ENCODE measurements at regions not wholly inside any gene's neighbourhood (a gene's known extent, or its start where the extent isn't known, plus 50 kb on each side); places are given as distances from the start of the nearest gene placed in this dataset.
"Not testable (repeated sequence)": the region's sequence is repeated elsewhere in the genome, so short reads cannot be mapped to it uniquely, and the experiment has no call there.

GRCh38 chr13:65275838-65276630, 1954.1 kb downstream of the PCDH9 start:
- no peak for TF ChIP-seq CTCF (IDR thresholded peaks at IDR 0.05; ENCODE audit: low read depth, low read length, missing control alignments)
- H3K4me3 ChIP-seq (ENCODE audit: low read depth, low read length), result no peak overlapping the region
- in situ Hi-C loops (cut with HindIII; ENCODE audit: low sequenced_read_pairs), result no loop called here
- DNase-seq (ENCODE audit: low read depth), result no peak

GRCh38 chr13:65275108-65275507, 1955.0 kb downstream of the PCDH9 start:
- in situ Hi-C loops (cut with HindIII; ENCODE audit: low sequenced_read_pairs), result no loop called here
- TF ChIP-seq CTCF (IDR thresholded peaks at IDR 0.05; ENCODE audit: low read depth, low read length, missing control alignments), result no peak
- no peak overlapping the region for H3K4me3 ChIP-seq (ENCODE audit: low read depth, low read length)
- DNase-seq (ENCODE audit: low read depth), result no peak

- DNase-seq (ENCODE audit: low read depth); H3K4me3 ChIP-seq (ENCODE audit: low read depth, low read length); in situ Hi-C loops (cut with HindIII; ENCODE audit: low sequenced_read_pairs): not testable (repeated sequence)
These were observed 1956.2 kb downstream of the PCDH9 start for GRCh38 chr13:65273811-65274420.

DNA sequence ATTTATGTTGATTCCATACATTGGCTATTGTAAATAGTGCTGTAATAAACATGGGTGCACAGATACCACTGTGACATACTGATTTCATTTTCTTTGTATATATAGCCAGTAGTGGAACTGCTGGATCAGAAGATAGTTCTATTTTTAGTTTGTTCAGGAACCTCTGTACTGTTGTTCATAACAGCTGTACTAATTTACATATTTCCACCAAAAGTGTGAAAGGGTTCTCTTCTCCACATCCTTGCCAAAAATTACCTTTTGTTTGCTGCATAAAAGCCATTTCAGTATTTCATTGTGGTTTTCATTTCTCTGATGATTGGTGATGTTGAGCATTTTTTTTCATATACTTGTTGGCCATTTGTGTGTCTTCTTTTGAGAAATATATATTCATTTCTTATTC, 1962.1 kb downstream of the PCDH9 start:
- in situ Hi-C loops (cut with HindIII; ENCODE audit: low sequenced_read_pairs), result no loop called here
- H3K4me3 ChIP-seq (ENCODE audit: low read depth, low read length), result no peak overlapping the region
- DNase-seq (ENCODE audit: low read depth), result no peak
- TF ChIP-seq CTCF (IDR thresholded peaks at IDR 0.05; ENCODE audit: low read depth, low read length, missing control alignments), result no peak

DNA sequence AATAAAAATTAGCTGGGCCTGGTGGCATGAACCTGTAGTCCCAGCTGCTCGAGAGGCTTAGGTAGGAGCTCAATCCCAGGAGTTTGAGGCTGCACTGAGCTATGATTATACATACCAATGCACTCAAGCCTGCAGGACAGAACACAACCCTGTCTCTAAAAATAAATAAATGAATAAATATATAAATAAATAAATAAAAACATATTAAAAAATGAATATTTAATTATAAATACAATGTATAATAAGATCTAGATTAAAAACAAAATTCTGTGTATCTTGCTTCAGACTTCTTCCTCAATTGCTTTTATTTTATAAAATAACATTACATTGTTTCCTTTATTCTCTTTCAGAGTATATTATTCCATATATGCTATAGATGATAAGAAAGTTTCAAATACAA, 1964.1 kb downstream of the PCDH9 start:
- in situ Hi-C loops (cut with HindIII; ENCODE audit: low sequenced_read_pairs), result no loop called here
- TF ChIP-seq CTCF (IDR thresholded peaks at IDR 0.05; ENCODE audit: low read depth, low read length, missing control alignments), result no peak
- DNase-seq (ENCODE audit: low read depth), result no peak
- H3K4me3 ChIP-seq (ENCODE audit: low read depth, low read length), result no peak overlapping the region

GRCh38 chr13:65264066-65264465, 1966.1 kb downstream of the PCDH9 start:
- in situ Hi-C loops (cut with HindIII; ENCODE audit: low sequenced_read_pairs), result no loop called here
- no peak for DNase-seq (ENCODE audit: low read depth)
- no peak overlapping the region for H3K4me3 ChIP-seq (ENCODE audit: low read depth, low read length)

More at GRCh38 chr13:65264066-65264465, 1966.1 kb downstream of the PCDH9 start:
- TF ChIP-seq CTCF (IDR thresholded peaks at IDR 0.05; ENCODE audit: low read depth, low read length, missing control alignments), result no peak
